Ascending aorta (tissue), 2 donors: ENCODE measurements at regions not wholly inside any gene's neighbourhood (a gene's known extent, or its start where the extent isn't known, plus 50 kb on each side); places are given as distances from the start of the nearest gene placed in this dataset.
"Not testable (repeated sequence)": the region's sequence is repeated elsewhere in the genome, so short reads cannot be mapped to it uniquely, and the experiment has no call there.

Source experiments
- DNase-seq, 2 donors: peaks; one replicate each; pipeline ENCODE4 v3.0.0-alpha.2; 2019; ENCODE audit warnings: low spot score in 2 of 2
- H3K27ac ChIP-seq, 2 donors: fragments of 200-600 bp; sonication (generic); one replicate each; pipeline ENCODE4 v1.5.1; 2016 to 2017; ENCODE audit warnings: mild to moderate bottlenecking in 1 of 2
- H3K27me3 ChIP-seq: fragments of 200-600 bp; sonication (generic); one replicate; pipeline ENCODE4 v1.5.1; 2017
- H3K36me3 ChIP-seq, 2 donors: fragments of 200-600 bp; sonication (generic); one replicate each; pipeline ENCODE4 v1.5.1; 2016
- H3K4me1 ChIP-seq, 2 donors: fragments of 200-600 bp; sonication (generic); one replicate each; pipeline ENCODE4 v1.5.1; 2016 to 2017; ENCODE audit warnings: mild to moderate bottlenecking in 1 of 2
- H3K4me3 ChIP-seq, 2 donors: fragments of 200-600 bp; sonication (generic); one replicate each; pipeline ENCODE4 v1.5.1; 2016 to 2017; ENCODE audit warnings: mild to moderate bottlenecking in 1 of 2
- H3K9me3 ChIP-seq, 2 donors: fragments of 200-600 bp; sonication (generic); one replicate each; pipeline ENCODE4 v1.5.1; 2016
- intact Hi-C: fragments of 100-400 bp; cut with DNase I; formaldehyde crosslinking; loops from one replicate; pipeline ENCODE4 v1.15.1; 2023
- TF ChIP-seq, protein P1 (sequence below), 3 experiments: fragments of 200-600 bp in 2 of 3; fragments of 450-650 bp in 1 of 3; sonication (generic) in 2 of 3; IDR thresholded peaks; one replicate each; pipeline ENCODE4 v1.5.1; 2016 to 2019; ENCODE audit warnings: antibody characterized with exemption in 3 of 3, mild to moderate bottlenecking in 1 of 3, moderate library complexity in 1 of 3

DNA sequence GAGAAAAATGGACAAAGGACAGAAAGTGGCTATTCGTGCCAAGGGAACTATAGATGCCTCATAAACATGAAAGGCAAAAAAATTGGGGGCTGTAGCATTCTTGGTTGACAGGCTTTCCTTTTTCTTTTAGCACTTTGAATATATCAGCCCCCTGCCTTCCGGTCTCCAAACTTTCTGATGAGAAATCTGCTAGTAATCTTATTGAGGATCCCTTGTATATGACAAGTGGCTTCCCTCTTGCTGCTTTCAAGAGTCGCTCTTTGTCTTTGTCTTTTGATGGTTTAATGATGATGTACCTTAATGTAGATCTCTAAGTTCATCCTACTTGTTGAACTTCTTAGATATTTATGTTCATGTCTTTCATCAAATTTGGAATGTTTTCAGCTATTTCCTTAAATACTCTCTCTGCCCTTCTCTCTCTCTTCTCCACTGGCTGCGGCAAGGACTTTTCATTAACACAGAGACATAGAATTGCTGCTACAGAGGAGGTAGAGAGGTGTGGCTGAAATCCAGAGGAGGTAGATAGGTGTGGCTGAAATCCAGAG lies 59.4 kb upstream of the EPHB3 start:
- peaks cover 0 to 13% of the 10 kb centered on the region in 2 donors for H3K9me3 ChIP-seq
- H3K27me3 ChIP-seq, result no peaks in the 10 kb centered on the region
- intact Hi-C loops, result no loop called here
- H3K36me3 ChIP-seq, result no peaks in the 10 kb centered on the region
- no peak for DNase-seq
- no peak overlapping the region for H3K27ac ChIP-seq
- no peak overlapping the region for H3K4me3 ChIP-seq
- H3K4me1 ChIP-seq, result no peaks in the 10 kb centered on the region
- TF ChIP-seq, protein P1, sequence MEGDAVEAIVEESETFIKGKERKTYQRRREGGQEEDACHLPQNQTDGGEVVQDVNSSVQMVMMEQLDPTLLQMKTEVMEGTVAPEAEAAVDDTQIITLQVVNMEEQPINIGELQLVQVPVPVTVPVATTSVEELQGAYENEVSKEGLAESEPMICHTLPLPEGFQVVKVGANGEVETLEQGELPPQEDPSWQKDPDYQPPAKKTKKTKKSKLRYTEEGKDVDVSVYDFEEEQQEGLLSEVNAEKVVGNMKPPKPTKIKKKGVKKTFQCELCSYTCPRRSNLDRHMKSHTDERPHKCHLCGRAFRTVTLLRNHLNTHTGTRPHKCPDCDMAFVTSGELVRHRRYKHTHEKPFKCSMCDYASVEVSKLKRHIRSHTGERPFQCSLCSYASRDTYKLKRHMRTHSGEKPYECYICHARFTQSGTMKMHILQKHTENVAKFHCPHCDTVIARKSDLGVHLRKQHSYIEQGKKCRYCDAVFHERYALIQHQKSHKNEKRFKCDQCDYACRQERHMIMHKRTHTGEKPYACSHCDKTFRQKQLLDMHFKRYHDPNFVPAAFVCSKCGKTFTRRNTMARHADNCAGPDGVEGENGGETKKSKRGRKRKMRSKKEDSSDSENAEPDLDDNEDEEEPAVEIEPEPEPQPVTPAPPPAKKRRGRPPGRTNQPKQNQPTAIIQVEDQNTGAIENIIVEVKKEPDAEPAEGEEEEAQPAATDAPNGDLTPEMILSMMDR (IDR thresholded peaks at IDR 0.05), result no peak

DNA sequence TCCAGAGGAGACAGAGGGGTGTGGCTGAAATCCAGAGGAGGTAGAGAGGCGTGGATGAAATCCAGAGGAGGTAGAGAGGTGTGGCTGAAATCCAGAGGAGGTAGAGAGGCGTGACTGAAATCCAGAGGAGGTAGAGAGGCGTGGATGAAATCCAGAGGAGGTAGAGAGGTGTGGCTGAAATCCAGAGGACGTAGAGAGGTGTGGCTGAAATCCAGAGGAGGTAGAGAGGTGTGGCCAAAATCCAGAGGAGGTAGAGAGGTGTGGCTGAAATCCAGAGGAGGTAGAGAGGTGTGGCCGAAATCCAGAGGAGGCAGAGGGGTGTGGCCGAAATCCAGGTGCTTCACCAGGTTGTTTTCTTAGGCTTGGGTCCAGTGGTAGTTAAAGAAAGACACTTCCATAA lies 58.7 kb upstream of the EPHB3 start:
- H3K4me1 ChIP-seq, DNase-seq, intact Hi-C loops, H3K27me3 ChIP-seq, H3K36me3 ChIP-seq, H3K4me3 ChIP-seq, H3K27ac ChIP-seq: not testable (repeated sequence)
- H3K9me3 ChIP-seq, result peaks cover 0 to 13% of the 10 kb centered on the region in 2 donors

DNA sequence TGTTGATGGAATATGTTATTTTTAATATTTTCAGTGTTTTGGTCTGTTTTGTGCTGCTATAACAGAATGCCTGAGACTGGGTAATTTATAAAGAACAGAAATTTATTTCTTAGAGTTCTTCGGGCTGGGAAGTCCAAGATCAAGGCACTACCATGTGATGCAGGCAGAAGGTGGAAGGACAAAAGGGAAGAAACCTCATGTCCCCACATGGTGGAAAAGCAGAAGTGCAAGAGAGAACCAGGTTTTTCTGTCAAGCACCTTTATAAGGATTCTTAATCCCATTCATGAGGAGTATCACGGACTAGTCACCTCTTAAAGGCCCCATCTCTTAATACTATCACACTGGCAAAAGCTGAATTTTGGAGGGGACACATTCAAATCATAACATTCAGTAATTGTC lies 57.9 kb upstream of the EPHB3 start:
- no peak for DNase-seq
- H3K4me3 ChIP-seq, result no peak overlapping the region
- no peaks in the 10 kb centered on the region for H3K4me1 ChIP-seq
- no peaks in the 10 kb centered on the region for H3K36me3 ChIP-seq
- TF ChIP-seq, protein P1 (IDR thresholded peaks at IDR 0.05), result no peak
- no peak overlapping the region for H3K27ac ChIP-seq
- peaks cover 0 to 13% of the 10 kb centered on the region in 2 donors for H3K9me3 ChIP-seq
- no peaks in the 10 kb centered on the region for H3K27me3 ChIP-seq
- intact Hi-C loops, result no loop called here

DNA sequence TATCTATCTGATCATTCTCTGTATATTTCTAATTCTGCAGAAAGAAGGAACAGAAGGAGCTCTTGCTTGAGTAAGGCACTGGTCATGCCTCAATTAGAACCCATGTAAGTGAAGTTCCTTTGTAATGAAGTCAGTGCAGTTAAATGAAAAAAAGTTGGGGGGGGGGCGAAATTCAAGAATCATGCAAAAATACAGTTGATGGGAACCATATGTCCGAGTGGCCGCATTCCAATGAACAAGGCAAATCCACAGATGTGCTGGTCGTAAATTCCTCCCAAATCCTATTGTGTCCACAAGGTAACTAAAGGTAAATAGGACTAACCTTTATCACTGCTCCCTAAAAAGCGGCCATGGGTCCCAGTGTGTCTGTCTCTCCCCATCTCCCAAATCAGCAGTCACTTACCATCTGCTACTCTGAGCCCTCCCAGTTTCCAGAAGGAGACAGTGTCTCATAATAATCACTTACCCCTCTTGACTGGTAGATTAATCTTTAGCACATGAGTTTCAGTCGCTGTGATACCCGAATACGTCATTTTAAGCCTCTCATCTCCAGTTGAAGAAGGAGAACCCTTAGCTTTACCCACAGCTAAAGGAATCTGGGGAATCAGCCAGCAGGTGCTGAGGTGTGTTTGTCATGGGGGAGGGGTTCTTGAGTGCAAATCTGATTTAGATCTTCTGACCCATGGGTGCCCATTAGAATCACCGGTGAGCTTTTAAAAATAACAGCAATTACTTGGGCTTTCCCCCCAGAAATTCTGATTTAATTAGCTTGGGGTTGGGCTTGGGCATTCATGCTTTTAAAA lies 56.3 kb upstream of the EPHB3 start:
- TF ChIP-seq, protein P1 (IDR thresholded peaks at IDR 0.05), result no peak
- Histone ChIP-seq H3K9me3 (peaks cover 0 to 13% of the 10 kb centered on the region in 2 donors), H3K4me3 (no peak overlapping the region), H3K36me3 (no peaks in the 10 kb centered on the region), H3K27me3 (no peaks in the 10 kb centered on the region), H3K4me1 (no peaks in the 10 kb centered on the region), H3K27ac (no peak overlapping the region)
- intact Hi-C loops, result no loop called here
- DNase-seq, result no peak

- Histone ChIP-seq H3K36me3 (no peaks in the 10 kb centered on the region), H3K27ac (no peak overlapping the region), H3K9me3 (peaks cover 0 to 13% of the 10 kb centered on the region in 2 donors), H3K4me3 (no peak overlapping the region), H3K27me3 (no peaks in the 10 kb centered on the region), H3K4me1 (no peaks in the 10 kb centered on the region)
- DNase-seq, result no peak
- intact Hi-C loops, result no loop called here
- TF ChIP-seq, protein P1 (IDR thresholded peaks at IDR 0.05), result no peak
These were observed 55.0 kb upstream of the EPHB3 start for GRCh38 chr3:184506561-184506991.

DNA sequence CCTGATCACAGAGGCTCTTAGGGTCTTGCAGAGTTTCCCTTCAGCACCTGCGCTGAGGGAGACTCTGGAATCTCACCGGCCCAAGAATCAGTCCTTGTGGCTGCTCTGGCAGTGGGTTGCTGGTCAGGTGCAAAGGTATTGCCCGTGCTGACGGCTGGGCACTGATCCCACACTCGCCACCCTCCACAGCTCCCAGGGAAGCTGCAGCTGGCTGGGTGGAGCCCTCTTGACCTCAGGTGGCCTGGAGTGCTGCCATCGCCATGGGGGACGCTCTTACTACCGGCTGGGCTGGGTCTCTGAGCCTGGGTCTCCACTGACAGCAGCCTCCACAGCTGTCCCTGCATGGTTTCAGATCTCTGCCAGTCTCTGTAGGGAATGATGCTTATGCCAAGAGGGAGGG lies 52.6 kb upstream of the EPHB3 start:
- intact Hi-C loops, result no loop called here
- Histone ChIP-seq H3K9me3 (no peaks in the 10 kb centered on the region), H3K4me3 (no peak overlapping the region), H3K27me3 (no peaks in the 10 kb centered on the region), H3K27ac (no peak overlapping the region), H3K36me3 (no peaks in the 10 kb centered on the region), H3K4me1 (peaks cover 0 to 5% of the 10 kb centered on the region in 2 donors)
- DNase-seq, result no peak
- TF ChIP-seq, protein P1 (IDR thresholded peaks at IDR 0.05), result no peak
